ENCODE measurements at regions not wholly inside any gene's neighbourhood (a gene's known extent, or its start where the extent isn't known, plus 50 kb on each side); places are given as distances from the start of the nearest gene placed in this dataset.

- Histone ChIP-seq H3K4me1 (ENCODE audit: insufficient read depth) (no peaks in the 10 kb centered on the region), H3K27me3 (no peaks in the 10 kb centered on the region), H3K4me3 (no peak overlapping the region), H3K36me3 (no peaks in the 10 kb centered on the region), H3K9me3 (no peaks in the 10 kb centered on the region), H3K27ac (no peak overlapping the region)
- intact Hi-C loops (cut with DNase I), result no loop called here
- DNase-seq, result no peak
- WGBS, 3 donors, result 91 to 95% (median 94%) methylated on average over 3 of the region's 3 CpGs
- TF ChIP-seq POLR2A (IDR thresholded peaks at IDR 0.05) (no peak), EP300 (IDR thresholded peaks at IDR 0.05) (no peak)
- TF ChIP-seq, protein P1, sequence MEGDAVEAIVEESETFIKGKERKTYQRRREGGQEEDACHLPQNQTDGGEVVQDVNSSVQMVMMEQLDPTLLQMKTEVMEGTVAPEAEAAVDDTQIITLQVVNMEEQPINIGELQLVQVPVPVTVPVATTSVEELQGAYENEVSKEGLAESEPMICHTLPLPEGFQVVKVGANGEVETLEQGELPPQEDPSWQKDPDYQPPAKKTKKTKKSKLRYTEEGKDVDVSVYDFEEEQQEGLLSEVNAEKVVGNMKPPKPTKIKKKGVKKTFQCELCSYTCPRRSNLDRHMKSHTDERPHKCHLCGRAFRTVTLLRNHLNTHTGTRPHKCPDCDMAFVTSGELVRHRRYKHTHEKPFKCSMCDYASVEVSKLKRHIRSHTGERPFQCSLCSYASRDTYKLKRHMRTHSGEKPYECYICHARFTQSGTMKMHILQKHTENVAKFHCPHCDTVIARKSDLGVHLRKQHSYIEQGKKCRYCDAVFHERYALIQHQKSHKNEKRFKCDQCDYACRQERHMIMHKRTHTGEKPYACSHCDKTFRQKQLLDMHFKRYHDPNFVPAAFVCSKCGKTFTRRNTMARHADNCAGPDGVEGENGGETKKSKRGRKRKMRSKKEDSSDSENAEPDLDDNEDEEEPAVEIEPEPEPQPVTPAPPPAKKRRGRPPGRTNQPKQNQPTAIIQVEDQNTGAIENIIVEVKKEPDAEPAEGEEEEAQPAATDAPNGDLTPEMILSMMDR (IDR thresholded peaks at IDR 0.05), result no peak
Observed at GRCh38 chr2:200013906-200014305, 58.5 kb downstream of the MAIP1 start.

- intact Hi-C loops (cut with DNase I), result no loop called here
- Histone ChIP-seq H3K9me3 (no peaks in the 10 kb centered on the region), H3K4me1 (ENCODE audit: insufficient read depth) (no peaks in the 10 kb centered on the region), H3K27me3 (no peaks in the 10 kb centered on the region), H3K4me3 (no peak overlapping the region), H3K36me3 (no peaks in the 10 kb centered on the region), H3K27ac (no peak overlapping the region)
- DNase-seq, result no peak
- TF ChIP-seq POLR2A (IDR thresholded peaks at IDR 0.05), result no peak
- TF ChIP-seq EP300 (IDR thresholded peaks at IDR 0.05), result no peak
- TF ChIP-seq, protein P1 (IDR thresholded peaks at IDR 0.05), result no peak
- WGBS, 3 donors, result 81 to 84% (median 83%) methylated on average over 5 of the region's 5 CpGs
Observed at GRCh38 chr2:200021449-200022114, 66.2 kb downstream of the MAIP1 start.

DNA sequence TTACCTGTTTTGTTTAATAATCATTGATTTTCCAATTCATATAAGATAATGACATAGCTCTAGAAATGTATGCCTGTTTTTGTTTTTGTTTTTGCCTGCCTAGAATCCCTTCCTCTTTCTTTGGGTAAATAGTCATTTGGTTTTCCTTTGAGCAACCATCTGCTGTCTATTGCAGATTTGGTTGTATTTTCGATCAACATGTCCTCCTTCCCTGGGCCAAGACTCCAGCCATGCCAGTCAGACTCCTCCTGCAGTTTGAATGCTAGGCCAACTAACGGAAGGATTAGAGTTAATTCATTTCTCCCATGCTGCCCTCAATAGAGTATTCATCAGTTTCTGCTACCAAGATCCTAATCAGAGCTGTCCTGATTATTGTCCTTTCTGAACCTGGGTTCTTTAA is 67.1 kb downstream of the MAIP1 start:
- 93 to 97% (median 96%) methylated on average over 2 of the region's 2 CpGs for WGBS, 3 donors
- Histone ChIP-seq H3K27me3 (no peaks in the 10 kb centered on the region), H3K9me3 (no peaks in the 10 kb centered on the region), H3K36me3 (no peaks in the 10 kb centered on the region), H3K4me3 (no peak overlapping the region), H3K4me1 (ENCODE audit: insufficient read depth) (no peaks in the 10 kb centered on the region), H3K27ac (no peak overlapping the region)
- no peak for TF ChIP-seq EP300 (IDR thresholded peaks at IDR 0.05)
- TF ChIP-seq POLR2A (IDR thresholded peaks at IDR 0.05), result no peak
- TF ChIP-seq, protein P1 (IDR thresholded peaks at IDR 0.05), result no peak
- no peak for DNase-seq
- intact Hi-C loops (cut with DNase I), result no loop called here

DNA sequence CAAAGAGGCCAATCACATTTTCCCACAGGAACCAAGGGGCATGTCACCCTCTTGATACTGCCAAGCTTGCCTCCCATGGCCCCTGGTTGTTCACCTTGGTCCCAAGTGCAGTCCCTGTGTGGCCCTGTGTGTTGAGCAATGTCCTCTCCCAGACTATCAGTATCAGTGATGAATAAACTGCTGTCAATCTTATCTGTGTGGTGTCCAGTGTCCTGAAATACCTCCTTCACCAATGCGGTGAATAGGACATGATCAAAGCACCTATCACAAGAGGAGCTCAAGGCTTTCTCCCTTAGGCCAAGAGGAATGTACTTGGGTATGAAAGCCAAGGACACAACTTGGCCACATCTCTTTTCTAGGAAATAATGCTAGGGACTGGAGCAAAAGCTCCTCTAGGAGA is 68.2 kb downstream of the MAIP1 start:
- Histone ChIP-seq H3K27ac (no peak overlapping the region), H3K36me3 (no peaks in the 10 kb centered on the region), H3K27me3 (no peaks in the 10 kb centered on the region), H3K9me3 (no peaks in the 10 kb centered on the region), H3K4me1 (ENCODE audit: insufficient read depth) (no peaks in the 10 kb centered on the region), H3K4me3 (no peak overlapping the region)
- intact Hi-C loops (cut with DNase I), result no loop called here
- DNase-seq, result no peak
- TF ChIP-seq, protein P1 (IDR thresholded peaks at IDR 0.05), result no peak
- TF ChIP-seq EP300 (IDR thresholded peaks at IDR 0.05) (no peak), POLR2A (IDR thresholded peaks at IDR 0.05) (no peak)
- WGBS, 3 donors, result 73 to 84% (median 73%) methylated on average over 1 of the region's 1 CpG
